ENCODE measurements at regions not wholly inside any gene's neighbourhood (a gene's known extent, or its start where the extent isn't known, plus 50 kb on each side); places are given as distances from the start of the nearest gene placed in this dataset.

DNA sequence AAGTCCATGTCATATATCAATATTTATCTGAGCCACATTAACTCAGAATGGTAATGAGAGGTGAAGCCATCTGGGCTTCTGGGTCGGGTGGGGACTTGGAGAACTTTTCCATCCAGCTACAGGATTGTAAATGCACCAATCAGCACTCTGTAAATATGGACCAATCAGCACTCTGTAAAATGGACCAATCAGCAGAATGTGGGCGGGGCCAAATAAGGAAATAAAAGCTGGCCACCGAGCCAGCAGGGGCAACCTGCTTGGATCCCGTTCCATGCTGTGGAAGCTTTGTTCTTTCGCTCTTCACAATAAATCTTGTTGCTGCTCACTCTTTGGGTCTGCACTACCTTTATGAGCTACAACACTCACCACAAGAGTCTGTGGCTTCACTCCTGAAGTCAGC, 253.4 kb downstream of the JRKL start:
- H4K20me1 ChIP-seq (ENCODE audit: insufficient read depth, low read length), result no peaks in the 10 kb centered on the region
- H3K4me3 ChIP-seq (ENCODE audit: low read length), result no peak overlapping the region
- no peaks in the 10 kb centered on the region for H3K9me3 ChIP-seq (ENCODE audit: insufficient read depth, low read length)
- TF ChIP-seq EZH2phosphoT487 (IDR thresholded peaks at IDR 0.05; ENCODE audit: low read depth), result no peak
- TF ChIP-seq, protein P1, sequence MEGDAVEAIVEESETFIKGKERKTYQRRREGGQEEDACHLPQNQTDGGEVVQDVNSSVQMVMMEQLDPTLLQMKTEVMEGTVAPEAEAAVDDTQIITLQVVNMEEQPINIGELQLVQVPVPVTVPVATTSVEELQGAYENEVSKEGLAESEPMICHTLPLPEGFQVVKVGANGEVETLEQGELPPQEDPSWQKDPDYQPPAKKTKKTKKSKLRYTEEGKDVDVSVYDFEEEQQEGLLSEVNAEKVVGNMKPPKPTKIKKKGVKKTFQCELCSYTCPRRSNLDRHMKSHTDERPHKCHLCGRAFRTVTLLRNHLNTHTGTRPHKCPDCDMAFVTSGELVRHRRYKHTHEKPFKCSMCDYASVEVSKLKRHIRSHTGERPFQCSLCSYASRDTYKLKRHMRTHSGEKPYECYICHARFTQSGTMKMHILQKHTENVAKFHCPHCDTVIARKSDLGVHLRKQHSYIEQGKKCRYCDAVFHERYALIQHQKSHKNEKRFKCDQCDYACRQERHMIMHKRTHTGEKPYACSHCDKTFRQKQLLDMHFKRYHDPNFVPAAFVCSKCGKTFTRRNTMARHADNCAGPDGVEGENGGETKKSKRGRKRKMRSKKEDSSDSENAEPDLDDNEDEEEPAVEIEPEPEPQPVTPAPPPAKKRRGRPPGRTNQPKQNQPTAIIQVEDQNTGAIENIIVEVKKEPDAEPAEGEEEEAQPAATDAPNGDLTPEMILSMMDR (IDR thresholded peaks at IDR 0.05; ENCODE audit: low read depth, low read length), result no peak
- H3K27me3 ChIP-seq (ENCODE audit: low read depth, low read length), result no peaks in the 10 kb centered on the region
- no peaks in the 10 kb centered on the region for H3K36me3 ChIP-seq (replicated peaks; ENCODE audit: low read depth, low read length)
- no peaks in the 10 kb centered on the region for H3K4me1 ChIP-seq (ENCODE audit: low read length)
- H3K9ac ChIP-seq (ENCODE audit: low read length), result no peak overlapping the region
- no peak overlapping the region for H2AFZ ChIP-seq (ENCODE audit: low read depth, low read length)
- no peak overlapping the region for H3K4me2 ChIP-seq (ENCODE audit: low read length)
- H3K27ac ChIP-seq (ENCODE audit: low read length), result no peak overlapping the region
- H3K79me2 ChIP-seq (ENCODE audit: low read length), result no peaks in the 10 kb centered on the region

DNA sequence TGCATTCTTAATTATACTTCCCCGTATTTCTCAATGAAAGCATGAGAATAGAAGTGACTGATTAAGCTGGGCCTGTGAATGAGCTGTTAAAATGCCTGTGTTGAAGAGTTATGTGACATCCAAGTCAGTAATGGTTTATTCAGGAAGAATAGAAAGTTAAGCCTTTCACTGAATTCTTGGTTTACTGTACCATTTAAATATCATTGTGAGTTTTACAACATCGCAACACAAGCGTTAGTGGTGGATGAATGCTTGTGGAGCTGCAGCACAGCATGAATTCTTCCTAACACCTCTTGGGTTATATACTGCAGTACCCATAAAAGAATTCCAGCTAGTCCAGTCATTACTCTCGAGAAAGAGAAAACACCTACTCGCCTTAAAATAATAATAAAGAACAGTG, 257.8 kb downstream of the JRKL start:
- no peak overlapping the region for H3K4me2 ChIP-seq (ENCODE audit: low read length)
- H3K79me2 ChIP-seq (ENCODE audit: low read length), result no peaks in the 10 kb centered on the region
- TF ChIP-seq, protein P1 (IDR thresholded peaks at IDR 0.05; ENCODE audit: low read depth, low read length), result no peak
- no peak for TF ChIP-seq EZH2phosphoT487 (IDR thresholded peaks at IDR 0.05; ENCODE audit: low read depth)
- H3K9me3 ChIP-seq (ENCODE audit: insufficient read depth, low read length), result no peaks in the 10 kb centered on the region
- no peaks in the 10 kb centered on the region for H3K27me3 ChIP-seq (ENCODE audit: low read depth, low read length)
- H2AFZ ChIP-seq (ENCODE audit: low read depth, low read length), result no peak overlapping the region
- no peak overlapping the region for H3K9ac ChIP-seq (ENCODE audit: low read length)
- H3K36me3 ChIP-seq (replicated peaks; ENCODE audit: low read depth, low read length), result no peaks in the 10 kb centered on the region
- no peaks in the 10 kb centered on the region for H3K4me1 ChIP-seq (ENCODE audit: low read length)
- H3K4me3 ChIP-seq (ENCODE audit: low read length), result no peak overlapping the region
- no peak overlapping the region for H3K27ac ChIP-seq (ENCODE audit: low read length)
- no peaks in the 10 kb centered on the region for H4K20me1 ChIP-seq (ENCODE audit: insufficient read depth, low read length)

DNA sequence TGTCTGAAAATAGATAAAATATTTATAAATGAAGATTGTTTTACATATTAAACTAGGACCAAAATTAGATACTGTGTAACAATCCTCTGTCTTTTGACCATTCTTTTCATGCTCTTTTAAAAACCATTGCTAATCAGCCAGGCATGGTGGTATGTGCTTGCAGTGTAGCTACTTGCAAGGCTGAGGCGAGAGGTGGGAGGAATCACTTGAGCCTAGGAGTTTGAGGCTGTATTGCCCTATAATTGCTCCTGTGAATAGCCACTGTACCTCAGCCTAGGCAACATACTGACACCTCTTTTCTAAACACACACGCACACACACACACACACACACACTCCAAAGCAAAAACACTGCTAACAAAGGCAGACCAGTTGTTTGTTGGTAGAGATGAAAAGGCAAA, 259.2 kb downstream of the JRKL start:
- H4K20me1 ChIP-seq (ENCODE audit: insufficient read depth, low read length), result no peaks in the 10 kb centered on the region
- H3K36me3 ChIP-seq (replicated peaks; ENCODE audit: low read depth, low read length), result no peaks in the 10 kb centered on the region
- TF ChIP-seq, protein P1 (IDR thresholded peaks at IDR 0.05; ENCODE audit: low read depth, low read length), result no peak
- TF ChIP-seq EZH2phosphoT487 (IDR thresholded peaks at IDR 0.05; ENCODE audit: low read depth), result no peak
- H2AFZ ChIP-seq (ENCODE audit: low read depth, low read length), result no peak overlapping the region
- no peak overlapping the region for H3K9ac ChIP-seq (ENCODE audit: low read length)
- no peaks in the 10 kb centered on the region for H3K9me3 ChIP-seq (ENCODE audit: insufficient read depth, low read length)
- no peaks in the 10 kb centered on the region for H3K4me1 ChIP-seq (ENCODE audit: low read length)
- no peaks in the 10 kb centered on the region for H3K79me2 ChIP-seq (ENCODE audit: low read length)
- no peak overlapping the region for H3K4me3 ChIP-seq (ENCODE audit: low read length)
- no peaks in the 10 kb centered on the region for H3K27me3 ChIP-seq (ENCODE audit: low read depth, low read length)
- H3K4me2 ChIP-seq (ENCODE audit: low read length), result no peak overlapping the region
- H3K27ac ChIP-seq (ENCODE audit: low read length), result no peak overlapping the region

DNA sequence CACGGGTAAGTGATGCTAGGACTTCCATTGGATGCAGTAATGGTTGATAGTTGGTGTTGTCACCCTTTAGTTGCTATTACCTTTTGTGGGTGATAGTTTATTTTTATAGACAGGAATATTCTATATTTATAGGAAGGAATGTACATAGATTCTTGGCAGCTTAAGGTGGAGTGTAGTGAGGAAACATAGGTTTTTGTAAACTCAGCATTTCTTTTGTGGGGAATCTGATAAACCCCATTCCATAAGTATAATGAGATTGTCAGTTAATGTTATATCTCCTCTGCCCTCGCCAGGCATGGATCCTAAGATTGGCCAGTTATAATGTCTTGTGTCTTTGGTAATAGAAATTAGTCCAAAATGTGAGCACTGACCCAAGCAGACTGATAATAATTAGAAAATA, 262.7 kb downstream of the JRKL start:
- Histone ChIP-seq H3K9ac (ENCODE audit: low read length) (no peak overlapping the region), H3K4me1 (ENCODE audit: low read length) (no peaks in the 10 kb centered on the region), H2AFZ (ENCODE audit: low read depth, low read length) (no peak overlapping the region), H3K27ac (ENCODE audit: low read length) (no peak overlapping the region), H3K4me2 (ENCODE audit: low read length) (no peak overlapping the region), H3K79me2 (ENCODE audit: low read length) (no peaks in the 10 kb centered on the region), H3K36me3 (replicated peaks; ENCODE audit: low read depth, low read length) (no peaks in the 10 kb centered on the region), H3K27me3 (ENCODE audit: low read depth, low read length) (no peaks in the 10 kb centered on the region), H3K9me3 (ENCODE audit: insufficient read depth, low read length) (no peaks in the 10 kb centered on the region), H3K4me3 (ENCODE audit: low read length) (no peak overlapping the region), H4K20me1 (ENCODE audit: insufficient read depth, low read length) (no peaks in the 10 kb centered on the region)
- TF ChIP-seq, protein P1 (IDR thresholded peaks at IDR 0.05; ENCODE audit: low read depth, low read length), result no peak
- TF ChIP-seq EZH2phosphoT487 (IDR thresholded peaks at IDR 0.05; ENCODE audit: low read depth), result no peak

Data from OCI-LY3 (cell line).